Epithelial cell of proximal tubule (primary cell): ENCODE measurements at regions not wholly inside any gene's neighbourhood (a gene's known extent, or its start where the extent isn't known, plus 50 kb on each side); places are given as distances from the start of the nearest gene placed in this dataset.

Source experiments
- DNase-seq: peaks from one replicate; pipeline ENCODE4 v3.0.0-alpha.2; 2011; ENCODE audit warnings: low read depth
- H3K4me3 ChIP-seq: 2 replicates; pipeline ENCODE4 v1.5.1; 2011; ENCODE audit warnings: low read depth, mild to moderate bottlenecking, low read length
- CTCF ChIP-seq: conservative IDR thresholded peaks from 2 replicates; pipeline ENCODE4 v1.5.1; 2012; ENCODE audit warnings: low read depth, mild to moderate bottlenecking, low read length

- no peak for DNase-seq
- no peak for TF ChIP-seq CTCF
- H3K4me3 ChIP-seq: no peak overlapping the region
Observed at GRCh38 chr22:47781427-47782111, 1019.1 kb downstream of the TBC1D22A start.

- H3K4me3 ChIP-seq: no peak overlapping the region
- no peak for DNase-seq
- TF ChIP-seq CTCF: no peak
Observed at GRCh38 chr22:47781024-47781423, 1018.6 kb downstream of the TBC1D22A start.

- no peak for DNase-seq
- H3K4me3 ChIP-seq: no peak overlapping the region
- TF ChIP-seq CTCF: no peak
Observed at GRCh38 chr22:47780281-47780875, 1017.9 kb downstream of the TBC1D22A start.

- H3K4me3 ChIP-seq: no peak overlapping the region
- no peak for DNase-seq
- TF ChIP-seq CTCF: no peak
Observed at GRCh38 chr22:47779474-47779873, 1017.0 kb downstream of the TBC1D22A start.

GRCh38 chr22:47778160-47778658 is 1015.8 kb downstream of the TBC1D22A start:
- DNase-seq: no peak
- no peak for TF ChIP-seq CTCF
- H3K4me3 ChIP-seq: no peak overlapping the region

GRCh38 chr22:47777426-47777825 is 1015.0 kb downstream of the TBC1D22A start:
- no peak for TF ChIP-seq CTCF
- H3K4me3 ChIP-seq: no peak overlapping the region
- no peak for DNase-seq

- DNase-seq: no peak
- no peak for TF ChIP-seq CTCF
Observed at GRCh38 chr22:47776329-47776728, 1013.9 kb downstream of the TBC1D22A start.

More at GRCh38 chr22:47776329-47776728, 1013.9 kb downstream of the TBC1D22A start:
- H3K4me3 ChIP-seq: no peak overlapping the region
